Naive thymus-derived CD8-positive, alpha-beta T cell (primary cell): ENCODE measurements at regions not wholly inside any gene's neighbourhood (a gene's known extent, or its start where the extent isn't known, plus 50 kb on each side); places are given as distances from the start of the nearest gene placed in this dataset.
"Not testable (repeated sequence)": the region's sequence is repeated elsewhere in the genome, so short reads cannot be mapped to it uniquely, and the experiment has no call there.

Source experiments
- ATAC-seq, 2 donors: fragments of 150-1000 bp; cut with Tn5 transposase in 1 of 2; sonication (Bioruptor Pico), chemical (Tn5 transposase) in 1 of 2; 1 replicate in 1 of 2; 2 replicates in 1 of 2; pipeline ENCODE4 v1.10.0; 2021; ENCODE audit warnings: mild to moderate bottlenecking in 2 of 2, moderate library complexity in 2 of 2
- POLR2A ChIA-PET: fragments of 350-600 bp; sonication (Branson Sonifier 250); formaldehyde crosslinking; loops from one replicate; lab custom pipeline; 2021; ENCODE audit warnings: antibody characterized with exemption; lab: Charles Lee
- DNase-seq, 10 donors: peaks; one replicate each; pipeline versions ENCODE4 v3.0.0 to v3.0.0-alpha.2; 2020 to 2022
- H3K27ac Mint-ChIP-seq, 10 donors: one replicate each; pipeline ENCODE4 v1.8.0; 2020 to 2022; ENCODE audit warnings: mild to moderate bottlenecking in 10 of 10, mixed read lengths in 10 of 10, moderate library complexity in 4 of 10, inconsistent platforms in 1 of 10
- H3K27me3 Mint-ChIP-seq, 5 donors: one replicate each; pipeline ENCODE4 v1.8.0; 2021 to 2022; ENCODE audit warnings: mixed read lengths in 5 of 5
- H3K36me3 Mint-ChIP-seq, 3 donors: one replicate each; pipeline ENCODE4 v1.8.0; 2020 to 2022; ENCODE audit warnings: mixed read lengths in 3 of 3, mild to moderate bottlenecking in 2 of 3, inconsistent platforms in 1 of 3
- H3K4me1 Mint-ChIP-seq, 4 donors: one replicate each; pipeline ENCODE4 v1.8.0; 2021 to 2022; ENCODE audit warnings: mixed read lengths in 4 of 4
- H3K4me3 Mint-ChIP-seq, 10 donors: one replicate each; pipeline ENCODE4 v1.8.0; 2020 to 2022; ENCODE audit warnings: mild to moderate bottlenecking in 10 of 10, mixed read lengths in 10 of 10, moderate library complexity in 6 of 10, inconsistent platforms in 1 of 10
- H3K9me3 Mint-ChIP-seq, 9 donors: one replicate each; pipeline ENCODE4 v1.8.0; 2020 to 2022; ENCODE audit warnings: mixed read lengths in 9 of 9, mild to moderate bottlenecking in 3 of 9, inconsistent platforms in 1 of 9, moderate library complexity in 1 of 9

DNA sequence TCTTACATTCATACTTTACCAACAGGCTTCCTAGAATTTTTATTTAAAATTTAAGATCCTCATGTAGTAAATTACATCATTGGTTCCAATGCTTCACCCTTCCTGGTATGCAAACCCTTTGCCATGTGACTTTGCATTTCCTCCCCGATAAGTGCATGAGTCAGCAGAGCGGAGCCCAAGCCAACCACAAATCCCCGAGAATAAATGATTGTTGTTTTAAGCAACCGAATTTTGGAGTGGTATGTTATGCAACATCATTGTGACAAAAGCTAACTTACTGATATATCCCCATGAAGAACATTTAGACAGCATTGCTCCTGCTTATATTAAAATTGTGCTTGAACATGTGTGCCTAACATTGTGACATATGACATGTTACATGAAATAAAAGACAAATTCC lies 199.4 kb upstream of the DDX53 start:
- POLR2A ChIA-PET = no interaction called here
- Mint-ChIP-seq H3K27me3 (peaks cover 0 to 4% (median 0%) of the 10 kb centered on the region in 5 donors), H3K4me3 (no peak overlapping the region), H3K4me1 (no peaks in the 10 kb centered on the region), H3K36me3 (no peaks in the 10 kb centered on the region), H3K9me3 (peaks cover 0 to 5% (median 1%) of the 10 kb centered on the region in 9 donors), H3K27ac (no peak overlapping the region)
- ATAC-seq (no peak), DNase-seq (no peak)

DNA sequence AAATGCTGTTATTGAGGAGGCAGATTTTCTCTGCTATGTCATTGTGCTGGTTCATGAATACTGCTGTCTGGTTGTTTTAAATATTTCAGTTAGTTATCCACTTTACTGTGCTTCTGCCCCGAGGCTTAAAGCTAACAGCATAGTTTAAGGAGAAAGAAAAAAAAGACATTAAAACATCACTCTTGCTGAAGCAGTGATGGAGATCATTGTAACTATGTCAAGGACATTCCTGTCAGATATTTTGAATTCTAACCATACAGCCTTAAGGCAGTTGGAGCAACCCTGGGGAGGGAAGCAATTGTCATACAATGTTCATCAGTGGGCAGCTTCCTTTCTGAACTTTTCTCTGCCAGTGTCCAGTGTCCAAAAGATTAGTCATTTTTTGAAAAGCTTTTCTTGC lies 199.0 kb upstream of the DDX53 start:
- Mint-ChIP-seq H3K27ac (no peak overlapping the region), H3K9me3 (peaks cover 0 to 2% (median 0%) of the 10 kb centered on the region in 9 donors), H3K27me3 (peaks cover 0 to 4% (median 0%) of the 10 kb centered on the region in 5 donors), H3K4me1 (no peaks in the 10 kb centered on the region), H3K4me3 (no peak overlapping the region), H3K36me3 (no peaks in the 10 kb centered on the region)
- POLR2A ChIA-PET = no interaction called here
- no peak for ATAC-seq
- DNase-seq = no peak

DNA sequence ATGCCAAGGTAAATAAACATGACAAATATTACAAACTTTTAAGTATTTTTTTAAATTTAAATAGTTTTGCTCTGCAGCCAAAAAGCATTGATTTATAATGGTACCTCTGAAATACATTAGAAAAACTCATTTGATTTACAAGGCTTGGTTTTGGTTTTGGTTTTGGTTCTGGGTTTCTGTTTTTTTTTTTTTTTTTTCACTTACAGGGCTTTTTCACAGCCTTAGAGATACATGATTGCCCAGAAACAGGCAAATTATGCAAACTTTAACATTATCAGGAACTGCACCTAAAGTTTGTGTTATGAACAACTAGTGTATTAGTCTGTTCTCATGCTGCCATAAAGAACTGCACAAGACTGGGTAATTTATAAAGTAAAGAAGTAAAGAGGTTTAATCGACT lies 196.4 kb upstream of the DDX53 start:
- Mint-ChIP-seq H3K36me3 (no peaks in the 10 kb centered on the region), H3K4me1 (no peaks in the 10 kb centered on the region), H3K27ac (no peak overlapping the region), H3K4me3 (no peak overlapping the region), H3K27me3 (peaks cover 0 to 4% (median 0%) of the 10 kb centered on the region in 5 donors), H3K9me3 (peaks cover 0 to 3% (median 0%) of the 10 kb centered on the region in 9 donors)
- ATAC-seq (no peak), DNase-seq (no peak)
- POLR2A ChIA-PET = no interaction called here

DNA sequence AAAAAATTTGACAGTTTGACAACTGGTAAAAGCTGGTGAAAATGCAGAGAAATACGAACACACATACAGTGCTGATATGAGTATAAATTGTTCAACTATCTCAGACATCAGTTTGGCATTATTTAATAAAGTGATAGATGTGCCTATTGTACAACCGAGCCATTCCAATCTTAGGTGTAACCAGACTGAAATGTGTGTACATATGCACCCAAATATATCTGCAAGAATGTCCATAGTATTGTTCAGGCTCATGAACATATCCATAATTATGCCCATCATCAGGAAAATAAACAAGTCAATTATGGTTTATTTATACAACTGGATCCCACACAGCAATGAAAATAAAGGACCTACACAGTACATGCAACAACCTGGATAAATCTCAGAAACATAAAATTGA lies 188.9 kb upstream of the DDX53 start:
- H3K4me3 Mint-ChIP-seq = no peak overlapping the region
- H3K4me1 Mint-ChIP-seq = no peaks in the 10 kb centered on the region
- H3K27me3 Mint-ChIP-seq = no peaks in the 10 kb centered on the region
- no peak overlapping the region for H3K27ac Mint-ChIP-seq
- ATAC-seq (no peak), DNase-seq (no peak)
- POLR2A ChIA-PET = no interaction called here
- H3K36me3 Mint-ChIP-seq = no peaks in the 10 kb centered on the region
- peaks cover 0 to 3% (median 0%) of the 10 kb centered on the region in 9 donors for H3K9me3 Mint-ChIP-seq

DNA sequence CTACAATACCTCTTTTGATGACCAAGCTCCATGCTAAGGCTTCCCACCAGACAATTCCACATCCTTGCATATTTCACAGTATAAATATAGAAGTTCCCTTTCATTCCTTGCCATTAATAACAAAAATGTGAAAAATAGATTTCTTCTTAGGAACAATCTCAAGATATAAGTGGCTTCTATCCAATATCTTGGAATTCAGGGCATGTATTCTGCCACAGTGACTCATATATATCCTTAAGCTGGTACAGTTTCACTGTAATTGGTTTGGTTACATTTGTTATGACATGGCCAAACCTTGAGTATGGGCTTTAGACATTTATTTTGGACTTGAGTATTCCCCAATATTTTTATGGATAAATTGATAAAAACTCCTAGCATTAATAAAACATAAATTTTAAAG lies 181.7 kb upstream of the DDX53 start:
- no peak overlapping the region for H3K27ac Mint-ChIP-seq
- H3K36me3 Mint-ChIP-seq = no peaks in the 10 kb centered on the region
- no peaks in the 10 kb centered on the region for H3K27me3 Mint-ChIP-seq
- POLR2A ChIA-PET = no interaction called here
- no peak overlapping the region for H3K4me3 Mint-ChIP-seq
- DNase-seq (no peak), ATAC-seq (no peak)
- H3K4me1 Mint-ChIP-seq = no peaks in the 10 kb centered on the region
- no peaks in the 10 kb centered on the region for H3K9me3 Mint-ChIP-seq

DNA sequence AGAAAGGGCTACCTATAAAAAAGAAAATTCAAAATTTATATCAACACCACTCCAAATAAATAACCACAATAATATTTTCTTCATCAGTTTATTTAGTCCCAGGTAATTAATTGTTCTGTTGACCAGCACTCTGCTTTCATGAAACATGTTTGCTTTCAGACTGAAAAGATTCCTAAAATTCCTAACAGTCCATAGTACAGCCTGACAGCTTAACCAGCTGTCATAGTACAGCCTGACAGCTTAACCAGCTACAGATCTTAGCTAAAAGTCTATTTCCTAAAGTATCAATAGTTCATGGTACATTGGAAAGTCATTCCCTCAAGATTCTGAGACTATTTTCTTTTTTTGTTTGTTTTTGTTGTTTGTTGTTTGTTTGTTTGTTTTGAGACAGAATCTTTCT lies 144.1 kb upstream of the DDX53 start:
- Mint-ChIP-seq H3K4me3 (no peak overlapping the region), H3K36me3 (no peaks in the 10 kb centered on the region), H3K4me1 (no peaks in the 10 kb centered on the region), H3K27ac (no peak overlapping the region), H3K9me3 (peaks cover 0 to 9% (median 1%) of the 10 kb centered on the region in 9 donors), H3K27me3 (no peaks in the 10 kb centered on the region)
- no peak for DNase-seq
- POLR2A ChIA-PET = no interaction called here
- ATAC-seq = no peak

GRCh38 chrX:22859642-22860041 lies 140.1 kb upstream of the DDX53 start:
- no peaks in the 10 kb centered on the region for H3K4me1 Mint-ChIP-seq
- no peaks in the 10 kb centered on the region for H3K27me3 Mint-ChIP-seq
- H3K4me3 Mint-ChIP-seq = no peak overlapping the region
- no peak overlapping the region for H3K27ac Mint-ChIP-seq
- no peak for DNase-seq
- no peak for ATAC-seq
- H3K36me3 Mint-ChIP-seq = no peaks in the 10 kb centered on the region
- no peaks in the 10 kb centered on the region for H3K9me3 Mint-ChIP-seq
- POLR2A ChIA-PET = no interaction called here

DNA sequence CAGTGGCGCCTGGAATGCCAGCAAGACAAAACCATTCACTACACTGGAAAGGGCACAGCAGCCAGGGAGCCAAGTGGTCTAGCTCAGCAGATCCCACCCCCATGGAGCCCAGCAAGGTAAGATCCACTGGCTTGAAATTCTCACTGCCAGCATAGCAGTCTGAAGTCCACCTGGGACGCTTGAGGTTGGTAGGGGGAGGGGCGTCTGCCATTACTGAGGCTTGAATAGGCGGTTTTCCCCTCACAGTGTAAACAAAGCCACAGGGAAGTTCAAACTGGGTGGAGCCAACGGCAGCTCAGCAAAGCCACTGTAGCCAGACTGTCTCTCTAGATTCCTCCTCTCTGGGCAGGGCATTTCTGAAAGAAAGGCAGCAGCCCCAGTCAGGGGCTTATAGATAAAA lies 133.0 kb upstream of the DDX53 start:
- H3K4me3 Mint-ChIP-seq, POLR2A ChIA-PET, DNase-seq, H3K27me3 Mint-ChIP-seq, ATAC-seq, H3K4me1 Mint-ChIP-seq, H3K27ac Mint-ChIP-seq: not testable (repeated sequence)
- Mint-ChIP-seq H3K9me3 (peaks cover 0 to 45% (median 19%) of the 10 kb centered on the region in 9 donors), H3K36me3 (peaks cover 0 to 11% (median 1%) of the 10 kb centered on the region in 3 donors)

DNA sequence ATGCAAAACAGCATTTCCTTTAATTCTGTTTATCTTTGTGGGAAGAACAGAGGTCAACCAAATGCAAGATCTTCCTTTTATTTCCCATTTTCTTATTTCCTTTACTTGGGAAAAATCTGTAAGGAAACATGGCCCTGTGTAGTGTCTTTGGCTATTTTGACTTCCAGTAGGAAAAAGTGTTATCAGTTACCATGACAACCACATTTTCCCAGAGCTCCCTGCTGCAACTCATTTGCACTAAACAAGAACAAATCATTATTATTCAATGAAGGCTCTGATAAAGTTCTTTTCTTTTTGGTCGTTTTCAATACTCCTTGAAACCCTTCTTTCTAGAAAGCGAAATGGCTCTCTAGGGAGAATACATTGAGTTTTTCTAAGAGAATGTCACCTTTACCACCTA lies 117.2 kb upstream of the DDX53 start:
- H3K9me3 Mint-ChIP-seq = peaks cover 0 to 2% (median 0%) of the 10 kb centered on the region in 9 donors
- DNase-seq = no peak
- no peak for ATAC-seq
- H3K4me1 Mint-ChIP-seq = no peaks in the 10 kb centered on the region
- H3K27me3 Mint-ChIP-seq = no peaks in the 10 kb centered on the region
- H3K4me3 Mint-ChIP-seq = no peak overlapping the region
- POLR2A ChIA-PET = no interaction called here
- no peaks in the 10 kb centered on the region for H3K36me3 Mint-ChIP-seq
- H3K27ac Mint-ChIP-seq = no peak overlapping the region

- no peak for ATAC-seq
- Mint-ChIP-seq H3K4me3 (no peak overlapping the region), H3K36me3 (no peaks in the 10 kb centered on the region), H3K9me3 (no peaks in the 10 kb centered on the region), H3K27ac (no peak overlapping the region), H3K27me3 (no peaks in the 10 kb centered on the region), H3K4me1 (no peaks in the 10 kb centered on the region)
- POLR2A ChIA-PET = no interaction called here
- no peak for DNase-seq
Measured at GRCh38 chrX:22889819-22890218, 109.9 kb upstream of the DDX53 start.

GRCh38 chrX:22912616-22913015 lies 87.1 kb upstream of the DDX53 start:
- DNase-seq (no peak), ATAC-seq (no peak)
- Mint-ChIP-seq H3K27me3 (no peaks in the 10 kb centered on the region), H3K36me3 (no peaks in the 10 kb centered on the region), H3K4me1 (no peaks in the 10 kb centered on the region), H3K27ac (no peak overlapping the region), H3K4me3 (no peak overlapping the region), H3K9me3 (peaks cover 0 to 2% (median 0%) of the 10 kb centered on the region in 9 donors)
- POLR2A ChIA-PET = no interaction called here

- Mint-ChIP-seq H3K27ac (no peak overlapping the region), H3K4me3 (no peak overlapping the region), H3K4me1 (no peaks in the 10 kb centered on the region), H3K36me3 (no peaks in the 10 kb centered on the region), H3K9me3 (no peaks in the 10 kb centered on the region), H3K27me3 (peaks cover 0 to 2% (median 0%) of the 10 kb centered on the region in 5 donors)
- DNase-seq (no peak), ATAC-seq (no peak)
- POLR2A ChIA-PET = no interaction called here
Measured at GRCh38 chrX:22922961-22923360, 76.8 kb upstream of the DDX53 start.

DNA sequence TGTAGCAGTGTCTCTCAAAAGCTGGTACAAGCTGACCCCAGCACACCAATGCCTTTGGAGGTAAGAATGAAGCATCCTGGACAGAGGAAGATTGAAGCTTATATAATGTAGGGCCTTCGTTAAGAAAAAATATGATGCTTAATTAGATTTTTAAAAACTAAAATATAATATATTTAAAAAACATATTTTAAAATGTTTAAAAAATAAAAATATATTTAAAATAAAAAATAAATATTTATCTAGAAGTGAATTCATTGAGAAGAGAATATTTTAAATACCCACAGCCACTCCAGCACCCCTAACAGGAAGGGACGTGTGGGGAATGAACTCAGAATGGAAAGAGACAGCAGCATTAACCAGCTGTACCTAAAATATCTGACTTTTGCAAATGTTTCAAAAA lies 65.1 kb upstream of the DDX53 start:
- H3K36me3 Mint-ChIP-seq = no peaks in the 10 kb centered on the region
- H3K4me1 Mint-ChIP-seq = no peaks in the 10 kb centered on the region
- no peak overlapping the region for H3K4me3 Mint-ChIP-seq
- DNase-seq (no peak), ATAC-seq (no peak)
- H3K27me3 Mint-ChIP-seq = peaks cover 0 to 6% (median 1%) of the 10 kb centered on the region in 5 donors
- POLR2A ChIA-PET = no interaction called here
- no peak overlapping the region for H3K27ac Mint-ChIP-seq
- peaks cover 0 to 2% (median 0%) of the 10 kb centered on the region in 9 donors for H3K9me3 Mint-ChIP-seq

- no peaks in the 10 kb centered on the region for H3K36me3 Mint-ChIP-seq
- H3K4me1 Mint-ChIP-seq = no peaks in the 10 kb centered on the region
- H3K4me3 Mint-ChIP-seq = no peak overlapping the region
- no peak overlapping the region for H3K27ac Mint-ChIP-seq
- no peak for ATAC-seq
- POLR2A ChIA-PET = no interaction called here
- H3K27me3 Mint-ChIP-seq = peaks cover 0 to 4% (median 0%) of the 10 kb centered on the region in 5 donors
- no peaks in the 10 kb centered on the region for H3K9me3 Mint-ChIP-seq
- DNase-seq = no peak
Measured at GRCh38 chrX:22944945-22945344, 54.8 kb upstream of the DDX53 start.
